HL-60 (cell line): ENCODE measurements at regions not wholly inside any gene's neighbourhood (a gene's known extent, or its start where the extent isn't known, plus 50 kb on each side); places are given as distances from the start of the nearest gene placed in this dataset.

Experiments used
- DNase-seq, 2 experiments: peaks; one replicate each; pipeline ENCODE4 v3.0.0-alpha.2; 2010 to 2020; ENCODE audit warnings: low read depth in 1 of 2, low spot score in 1 of 2
- H3K27ac ChIP-seq: fragments of 250-450 bp; sonication (Bioruptor Pico); replicated peaks from 2 replicates; pipeline ENCODE4 v1.5.1; 2020; ENCODE audit warnings: mild to moderate bottlenecking, moderate library complexity
- H3K27me3 ChIP-seq: fragments of 250-450 bp; sonication (Bioruptor Pico); 2 replicates; pipeline ENCODE4 v1.5.1; 2021; ENCODE audit warnings: mild to moderate bottlenecking, moderate library complexity; ENCODE audit not compliant: insufficient read depth, poor library complexity, severe bottlenecking
- H3K4me3 ChIP-seq: replicated peaks from 2 replicates; pipeline ENCODE4 v1.5.1; 2011; ENCODE audit warnings: mild to moderate bottlenecking, control low read depth, low read length; ENCODE audit not compliant: insufficient read depth
- CTCF ChIP-seq: IDR thresholded peaks from one replicate; pipeline ENCODE4 v1.5.1; 2011; ENCODE audit warnings: low read length, control low read depth, inconsistent platforms; ENCODE audit not compliant: insufficient read depth
- GABPA ChIP-seq: IDR thresholded peaks from 2 replicates; pipeline ENCODE4 v1.6.1; 2012; ENCODE audit warnings: low read depth
- POLR2AphosphoS5 ChIP-seq: IDR thresholded peaks from 2 replicates; pipeline ENCODE4 v1.6.1; 2012; ENCODE audit warnings: low read depth
- SPI1 ChIP-seq: IDR thresholded peaks from 2 replicates; pipeline ENCODE4 v1.6.1; 2012; ENCODE audit warnings: low read depth, mild to moderate bottlenecking, borderline replicate concordance
- TF ChIP-seq, protein P1 (sequence below): IDR thresholded peaks from 2 replicates; pipeline ENCODE4 v1.6.1; 2012; ENCODE audit warnings: low read depth; ENCODE audit not compliant: insufficient replicate concordance

DNA sequence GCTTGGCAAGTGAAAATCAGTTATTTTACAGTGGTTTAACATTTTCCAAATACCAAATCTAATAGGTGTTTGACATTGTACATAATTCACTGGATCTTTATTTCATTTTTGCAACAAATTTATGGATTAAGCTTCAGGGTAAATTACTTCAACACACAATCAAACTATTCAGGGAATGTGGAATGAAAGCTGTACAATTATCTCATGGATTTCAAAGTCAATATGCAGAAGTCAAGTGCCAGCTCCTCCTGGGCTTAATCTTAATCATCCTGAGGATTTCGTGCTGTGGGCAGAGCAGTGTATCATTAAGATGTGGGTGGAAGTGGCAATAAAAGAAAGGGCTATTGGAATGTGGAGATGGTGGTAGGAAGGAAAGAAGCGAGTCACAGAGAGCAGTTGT lies 548.8 kb downstream of the COL12A1 start:
- Histone ChIP-seq H3K4me3 (no peak overlapping the region), H3K27me3 (no peaks in the 10 kb centered on the region), H3K27ac (no peak overlapping the region)
- DNase-seq, result no peak
- no peak for TF ChIP-seq SPI1
- no peak for TF ChIP-seq POLR2AphosphoS5
- TF ChIP-seq CTCF, result no peak
- TF ChIP-seq GABPA, result no peak
- TF ChIP-seq, protein P1, sequence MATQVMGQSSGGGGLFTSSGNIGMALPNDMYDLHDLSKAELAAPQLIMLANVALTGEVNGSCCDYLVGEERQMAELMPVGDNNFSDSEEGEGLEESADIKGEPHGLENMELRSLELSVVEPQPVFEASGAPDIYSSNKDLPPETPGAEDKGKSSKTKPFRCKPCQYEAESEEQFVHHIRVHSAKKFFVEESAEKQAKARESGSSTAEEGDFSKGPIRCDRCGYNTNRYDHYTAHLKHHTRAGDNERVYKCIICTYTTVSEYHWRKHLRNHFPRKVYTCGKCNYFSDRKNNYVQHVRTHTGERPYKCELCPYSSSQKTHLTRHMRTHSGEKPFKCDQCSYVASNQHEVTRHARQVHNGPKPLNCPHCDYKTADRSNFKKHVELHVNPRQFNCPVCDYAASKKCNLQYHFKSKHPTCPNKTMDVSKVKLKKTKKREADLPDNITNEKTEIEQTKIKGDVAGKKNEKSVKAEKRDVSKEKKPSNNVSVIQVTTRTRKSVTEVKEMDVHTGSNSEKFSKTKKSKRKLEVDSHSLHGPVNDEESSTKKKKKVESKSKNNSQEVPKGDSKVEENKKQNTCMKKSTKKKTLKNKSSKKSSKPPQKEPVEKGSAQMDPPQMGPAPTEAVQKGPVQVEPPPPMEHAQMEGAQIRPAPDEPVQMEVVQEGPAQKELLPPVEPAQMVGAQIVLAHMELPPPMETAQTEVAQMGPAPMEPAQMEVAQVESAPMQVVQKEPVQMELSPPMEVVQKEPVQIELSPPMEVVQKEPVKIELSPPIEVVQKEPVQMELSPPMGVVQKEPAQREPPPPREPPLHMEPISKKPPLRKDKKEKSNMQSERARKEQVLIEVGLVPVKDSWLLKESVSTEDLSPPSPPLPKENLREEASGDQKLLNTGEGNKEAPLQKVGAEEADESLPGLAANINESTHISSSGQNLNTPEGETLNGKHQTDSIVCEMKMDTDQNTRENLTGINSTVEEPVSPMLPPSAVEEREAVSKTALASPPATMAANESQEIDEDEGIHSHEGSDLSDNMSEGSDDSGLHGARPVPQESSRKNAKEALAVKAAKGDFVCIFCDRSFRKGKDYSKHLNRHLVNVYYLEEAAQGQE, result no peak

- H3K27me3 ChIP-seq, result no peaks in the 10 kb centered on the region
- DNase-seq, result no peak
- no peak overlapping the region for H3K4me3 ChIP-seq
- H3K27ac ChIP-seq, result no peak overlapping the region
- TF ChIP-seq, protein P1, result no peak
- TF ChIP-seq POLR2AphosphoS5 (no peak), GABPA (no peak), CTCF (no peak), SPI1 (no peak)
These were observed 549.4 kb downstream of the COL12A1 start for GRCh38 chr6:74656453-74656852.

DNA sequence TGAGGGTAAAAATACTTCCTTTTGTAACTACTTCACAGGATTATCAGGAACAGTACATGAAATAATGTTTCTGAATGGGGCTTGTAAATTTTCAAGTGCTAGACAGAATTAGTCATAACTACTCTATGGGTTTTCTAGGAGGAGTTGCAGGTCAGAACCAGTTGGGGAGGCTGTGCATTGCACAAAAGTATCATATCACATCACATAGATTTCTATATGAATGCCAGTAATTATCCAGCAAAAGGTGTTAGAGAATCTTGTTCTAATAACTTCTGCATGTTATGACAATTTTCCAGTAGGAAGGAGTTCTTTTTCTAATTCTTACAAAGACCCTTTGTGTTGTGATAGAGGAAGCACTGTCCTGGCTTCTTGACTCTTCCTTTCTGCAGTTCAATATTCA lies 551.6 kb downstream of the COL12A1 start:
- DNase-seq, result no peak
- no peak for TF ChIP-seq CTCF
- TF ChIP-seq POLR2AphosphoS5, result no peak
- no peak for TF ChIP-seq GABPA

GRCh38 chr6:74651948-74652842 lies 553.7 kb downstream of the COL12A1 start:
- H3K4me3 ChIP-seq, result no peak overlapping the region
- no peak overlapping the region for H3K27ac ChIP-seq
- DNase-seq, result no peak
- H3K27me3 ChIP-seq, result no peaks in the 10 kb centered on the region
- TF ChIP-seq POLR2AphosphoS5 (no peak), CTCF (no peak), SPI1 (no peak), GABPA (no peak)
- TF ChIP-seq, protein P1, result no peak

More for the DNA sequence above, 551.6 kb downstream of the COL12A1 start:
- Histone ChIP-seq H3K27ac (no peak overlapping the region), H3K4me3 (no peak overlapping the region), H3K27me3 (no peaks in the 10 kb centered on the region)
